Subcutaneous abdominal adipose tissue (tissue), 5 donors: ENCODE measurements at regions not wholly inside any gene's neighbourhood (a gene's known extent, or its start where the extent isn't known, plus 50 kb on each side); places are given as distances from the start of the nearest gene placed in this dataset.
"Not testable (repeated sequence)": the region's sequence is repeated elsewhere in the genome, so short reads cannot be mapped to it uniquely, and the experiment has no call there.

ENCODE experiments used
- H3K27ac ChIP-seq: one replicate; pipeline ENCODE4 v1.7.0; 2013; ENCODE audit warnings: low read depth, mild to moderate bottlenecking, inconsistent platforms, low read length, moderate library complexity
- H3K27me3 ChIP-seq, 5 donors: one replicate each; pipeline ENCODE4 v1.7.0; 2013; ENCODE audit warnings: low read length in 5 of 5, inconsistent platforms in 1 of 5; ENCODE audit not compliant: control insufficient read depth in 5 of 5, insufficient read depth in 4 of 5
- H3K36me3 ChIP-seq, 5 donors: one replicate each; pipeline ENCODE4 v1.7.0; 2013; ENCODE audit warnings: low read length in 5 of 5; ENCODE audit not compliant: control insufficient read depth in 5 of 5, insufficient read depth in 5 of 5
- H3K4me1 ChIP-seq, 5 donors: one replicate each; pipeline ENCODE4 v1.7.0; 2013; ENCODE audit warnings: low read length in 5 of 5, mild to moderate bottlenecking in 3 of 5, moderate library complexity in 1 of 5; ENCODE audit not compliant: control insufficient read depth in 5 of 5, insufficient read depth in 5 of 5
- H3K4me3 ChIP-seq, 5 donors: one replicate each; pipeline ENCODE4 v1.7.0; 2013; ENCODE audit warnings: low read length in 5 of 5, low read depth in 1 of 5
- H3K9ac ChIP-seq, 5 donors: one replicate each; pipeline ENCODE4 v1.7.0; 2013; ENCODE audit warnings: low read length in 5 of 5, mild to moderate bottlenecking in 4 of 5, moderate library complexity in 3 of 5
- H3K9me3 ChIP-seq, 5 donors: one replicate each; pipeline ENCODE4 v1.7.0; 2013; ENCODE audit warnings: low read length in 5 of 5; ENCODE audit not compliant: control insufficient read depth in 5 of 5
- donor health status: healthy.
- donor health status: healthy.
- donor health status: healthy.
- donor health status: healthy.
- donor health status: healthy.

DNA sequence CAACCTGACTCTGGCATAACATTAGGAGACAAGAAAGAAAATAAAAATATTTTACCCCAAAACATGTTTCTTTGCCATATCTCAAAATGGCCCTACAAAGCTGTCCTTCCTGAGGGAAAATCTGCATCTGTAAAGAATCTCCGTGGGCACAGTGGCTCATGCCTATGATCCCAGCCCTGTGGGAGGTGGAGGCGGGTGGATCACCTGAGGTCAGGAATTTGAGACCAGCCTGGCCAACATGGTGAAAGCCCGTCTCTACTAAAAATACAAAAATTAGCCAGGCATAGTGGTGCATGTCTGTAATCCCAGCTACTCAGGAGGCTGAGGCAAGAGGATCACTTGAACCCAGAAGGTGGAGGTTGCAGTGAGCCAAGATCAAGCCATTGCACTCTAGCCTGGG, 105.8 kb downstream of the FAM217A start:
- not testable (repeated sequence) for H3K4me1 ChIP-seq, H3K4me3 ChIP-seq, H3K9ac ChIP-seq, H3K9me3 ChIP-seq, H3K36me3 ChIP-seq, H3K27me3 ChIP-seq, H3K27ac ChIP-seq

DNA sequence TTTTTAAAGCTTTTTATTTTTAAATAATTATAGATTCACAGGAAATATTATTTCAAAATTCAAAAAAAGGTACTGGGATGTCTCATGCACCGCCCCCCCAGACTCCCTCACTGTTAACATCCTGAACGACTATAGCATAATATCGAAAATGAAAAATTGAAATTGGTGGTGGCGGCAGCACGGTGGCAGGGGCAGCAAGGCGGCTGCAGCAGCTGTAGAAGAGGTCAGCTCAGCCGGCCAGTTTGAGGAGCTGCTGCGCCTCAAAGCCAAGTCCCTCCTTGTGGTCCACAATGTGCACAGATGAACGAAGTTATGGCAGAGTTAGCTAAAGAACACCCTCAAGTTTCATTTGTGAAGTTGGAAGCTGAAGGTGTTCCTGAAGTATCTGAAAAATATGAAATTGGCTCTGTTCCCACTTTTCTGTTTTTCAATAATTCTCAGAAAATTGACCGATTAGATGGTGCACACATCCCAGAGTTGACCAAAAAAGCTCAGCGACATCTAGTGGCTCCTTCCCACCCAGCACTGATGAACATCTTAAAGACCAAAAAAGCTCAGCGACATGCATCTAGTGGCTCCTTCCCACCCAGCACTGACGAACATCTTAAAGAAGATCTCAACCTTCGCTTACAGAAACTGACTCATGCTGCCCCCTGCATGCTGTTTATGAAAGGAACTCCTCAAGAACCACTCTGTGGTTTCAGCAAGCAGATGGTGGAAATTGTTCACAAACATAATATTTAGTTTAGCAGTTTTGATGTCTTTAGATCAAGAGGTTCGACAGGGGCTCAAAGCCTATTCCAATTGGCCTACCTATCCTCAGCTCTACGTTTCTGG, 100.8 kb downstream of the FAM217A start:
- Histone ChIP-seq H3K27ac (no peak overlapping the region), H3K27me3 (no peaks in the 10 kb centered on the region), H3K4me3 (no peak overlapping the region), H3K9me3 (no peaks in the 10 kb centered on the region), H3K36me3 (peaks cover 0 to 3% (median 0%) of the 10 kb centered on the region in 5 donors), H3K4me1 (peaks cover 0 to 12% (median 3%) of the 10 kb centered on the region in 5 donors), H3K9ac (no peak overlapping the region)

DNA sequence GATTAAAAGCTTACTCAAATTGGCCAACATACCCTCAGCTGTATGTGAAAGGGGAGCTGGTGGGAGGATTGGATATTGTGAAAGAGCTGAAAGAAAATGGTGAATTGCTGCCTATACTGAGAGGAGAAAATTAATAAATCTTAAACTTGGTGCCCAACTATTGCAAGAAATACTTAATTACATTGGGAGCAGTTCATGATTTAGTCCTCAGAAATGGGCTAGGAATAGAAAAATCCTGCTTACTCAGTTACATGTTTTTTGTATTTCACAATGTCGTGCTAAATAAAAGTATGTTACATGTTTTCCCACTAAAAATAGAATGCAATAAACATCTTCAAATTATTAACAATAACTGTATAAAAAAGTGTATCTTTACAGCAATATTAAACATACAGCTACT, 100.0 kb downstream of the FAM217A start:
- H3K27ac ChIP-seq = not testable (repeated sequence)

DNA sequence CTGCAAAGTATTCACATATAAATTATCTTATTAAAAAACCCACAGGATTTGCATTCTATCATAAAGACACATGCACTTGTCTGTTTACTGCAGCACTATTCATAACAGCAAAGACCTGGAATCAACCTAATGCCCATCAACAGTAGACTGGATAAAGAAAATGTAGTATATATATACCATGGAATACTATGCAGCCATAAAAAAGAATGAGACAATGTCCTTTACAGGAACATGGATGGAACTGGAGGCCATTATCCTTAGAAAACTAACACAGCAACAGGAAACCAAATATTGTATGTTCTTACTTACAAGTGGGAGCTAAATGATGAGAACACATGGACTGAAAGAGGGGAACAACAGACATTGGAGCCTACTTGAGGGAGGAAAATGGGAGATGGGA, 97.0 kb downstream of the FAM217A start:
- peaks cover 0 to 15% (median 9%) of the 10 kb centered on the region in 5 donors for H3K4me1 ChIP-seq
- no peak overlapping the region for H3K9ac ChIP-seq
- peaks cover 0 to 3% (median 0%) of the 10 kb centered on the region in 5 donors for H3K36me3 ChIP-seq
- no peak overlapping the region for H3K27ac ChIP-seq
- H3K9me3 ChIP-seq = no peaks in the 10 kb centered on the region
- no peak overlapping the region for H3K4me3 ChIP-seq
- no peaks in the 10 kb centered on the region for H3K27me3 ChIP-seq

More for the DNA sequence above, 100.0 kb downstream of the FAM217A start:
- not testable (repeated sequence) for H3K36me3 ChIP-seq, H3K27me3 ChIP-seq, H3K9ac ChIP-seq, H3K4me3 ChIP-seq, H3K9me3 ChIP-seq
- H3K4me1 ChIP-seq = peaks cover 0 to 12% (median 3%) of the 10 kb centered on the region in 5 donors

DNA sequence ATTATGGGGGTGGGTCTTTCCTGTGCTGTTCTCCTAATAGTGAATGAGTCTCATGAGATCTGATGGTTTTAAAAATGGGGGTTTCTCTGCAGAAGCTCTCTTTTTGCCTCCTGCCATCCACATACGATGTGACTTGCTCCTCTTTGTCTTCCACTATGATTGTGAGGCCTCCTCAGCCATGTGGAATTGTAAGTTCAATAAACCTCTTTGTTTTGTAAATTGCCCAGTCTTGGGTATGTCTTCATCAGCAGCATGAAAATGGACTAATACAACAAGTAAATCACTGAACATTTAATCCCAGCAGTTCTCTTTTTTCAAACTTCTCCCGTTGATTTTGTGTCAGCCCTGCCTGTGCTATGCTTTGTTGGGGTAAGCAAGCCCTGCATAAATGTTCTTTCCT, 95.2 kb downstream of the FAM217A start:
- no peak overlapping the region for H3K27ac ChIP-seq

DNA sequence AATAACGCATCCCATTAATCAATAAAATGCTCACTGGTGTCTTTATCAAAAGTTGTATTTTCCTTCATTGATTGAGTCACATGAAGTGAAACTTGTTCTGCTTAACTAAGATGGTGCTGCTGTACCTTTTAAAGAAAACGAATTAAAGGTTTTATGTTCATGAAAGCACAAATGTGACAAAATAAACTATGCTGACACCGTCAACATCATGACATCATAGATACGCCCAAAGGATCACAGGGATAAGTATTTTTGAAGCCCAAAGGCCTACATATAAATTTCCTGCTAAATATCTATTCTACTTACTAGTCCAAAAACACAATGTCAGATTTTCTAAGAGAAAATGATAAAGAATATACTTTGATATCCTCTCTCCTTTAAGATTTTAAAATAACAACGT, 94.4 kb downstream of the FAM217A start:
- no peak overlapping the region for H3K27ac ChIP-seq
- H3K4me3 ChIP-seq = no peak overlapping the region
- no peaks in the 10 kb centered on the region for H3K27me3 ChIP-seq
- peaks cover 0 to 7% (median 0%) of the 10 kb centered on the region in 5 donors for H3K36me3 ChIP-seq
- no peaks in the 10 kb centered on the region for H3K9me3 ChIP-seq
- no peak overlapping the region for H3K9ac ChIP-seq
- peaks cover 0 to 16% (median 9%) of the 10 kb centered on the region in 5 donors for H3K4me1 ChIP-seq

More for the DNA sequence above, 95.2 kb downstream of the FAM217A start:
- no peak overlapping the region for H3K4me3 ChIP-seq
- H3K4me1 ChIP-seq = peaks cover 0 to 14% (median 9%) of the 10 kb centered on the region in 5 donors
- H3K27me3 ChIP-seq = no peaks in the 10 kb centered on the region
- no peak overlapping the region for H3K9ac ChIP-seq
- peaks cover 0 to 7% (median 0%) of the 10 kb centered on the region in 5 donors for H3K36me3 ChIP-seq
- no peaks in the 10 kb centered on the region for H3K9me3 ChIP-seq

DNA sequence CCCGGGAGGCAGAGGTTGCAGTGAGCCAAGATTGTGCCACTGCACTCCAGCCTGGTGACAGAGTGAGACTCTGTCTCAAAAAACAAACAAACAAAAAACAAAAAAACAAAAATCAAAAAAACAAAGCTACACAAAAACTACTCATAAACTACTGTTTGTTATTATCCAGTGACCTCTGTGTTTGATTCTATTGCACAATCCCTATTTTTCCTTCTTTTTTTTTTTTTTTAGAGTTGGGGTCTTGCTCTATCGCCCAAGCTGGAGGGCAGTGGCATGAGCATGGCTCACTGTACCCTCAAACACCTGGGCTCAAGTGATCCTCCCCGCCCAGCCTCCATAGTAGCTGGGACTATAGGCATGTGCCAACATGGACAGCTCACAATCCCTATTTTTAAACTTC, 92.7 kb downstream of the FAM217A start:
- Histone ChIP-seq H3K4me1 (peaks cover 0 to 26% (median 18%) of the 10 kb centered on the region in 5 donors), H3K9ac (no peak overlapping the region)

DNA sequence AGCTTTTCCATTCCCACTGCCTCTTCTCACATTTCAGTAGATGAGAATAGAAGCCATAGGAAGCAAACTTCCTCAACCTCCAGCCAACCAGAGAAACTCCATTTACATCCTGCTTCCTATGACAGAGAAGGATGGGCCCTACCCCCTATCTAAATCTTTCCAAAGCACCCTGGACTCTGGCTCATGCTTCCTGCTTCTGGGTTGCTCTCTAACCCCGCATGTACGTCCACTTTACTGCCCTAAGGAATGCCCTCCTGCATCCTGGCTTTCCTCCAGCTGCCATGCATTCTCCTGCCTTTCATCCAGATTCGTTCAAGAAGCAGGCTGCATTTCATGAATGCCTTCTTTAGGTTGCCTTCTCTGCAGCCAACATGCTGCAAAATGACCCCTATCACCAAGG, 91.9 kb downstream of the FAM217A start:
- no peaks in the 10 kb centered on the region for H3K27me3 ChIP-seq
- H3K27ac ChIP-seq = no peak overlapping the region
- peaks cover 0 to 4% (median 0%) of the 10 kb centered on the region in 5 donors for H3K36me3 ChIP-seq
- H3K4me1 ChIP-seq = peaks cover 0 to 27% (median 18%) of the 10 kb centered on the region in 5 donors
- H3K9me3 ChIP-seq = no peaks in the 10 kb centered on the region
- no peak overlapping the region for H3K9ac ChIP-seq
- H3K4me3 ChIP-seq = no peak overlapping the region

More for the DNA sequence above, 92.7 kb downstream of the FAM217A start:
- no peak overlapping the region for H3K4me3 ChIP-seq
- no peaks in the 10 kb centered on the region for H3K9me3 ChIP-seq
- no peak overlapping the region for H3K27ac ChIP-seq
- peaks cover 0 to 7% (median 0%) of the 10 kb centered on the region in 5 donors for H3K36me3 ChIP-seq
- no peaks in the 10 kb centered on the region for H3K27me3 ChIP-seq

DNA sequence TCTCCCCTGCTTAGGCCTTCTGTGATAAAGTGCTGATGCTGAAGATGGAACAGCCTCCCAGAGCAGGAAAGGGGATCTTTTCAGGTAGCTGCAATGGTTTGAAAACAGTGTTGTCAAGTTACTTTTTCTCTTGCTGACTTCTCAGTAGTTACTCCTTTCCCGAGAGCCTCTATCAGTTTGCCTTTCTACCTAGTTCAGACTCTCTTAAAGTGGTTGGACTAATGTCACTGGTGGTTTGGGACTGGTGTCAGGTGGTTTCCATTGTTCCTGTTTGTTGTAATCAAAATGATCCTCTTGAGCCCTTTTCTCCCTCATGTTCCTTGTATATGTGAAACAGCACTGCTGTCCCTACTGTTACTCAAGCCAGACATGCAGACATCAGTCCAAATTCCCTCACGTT, 91.4 kb downstream of the FAM217A start:
- Histone ChIP-seq H3K9ac (no peak overlapping the region), H3K27me3 (no peaks in the 10 kb centered on the region), H3K27ac (no peak overlapping the region), H3K4me3 (no peak overlapping the region), H3K4me1 (peaks cover 0 to 27% (median 18%) of the 10 kb centered on the region in 5 donors), H3K36me3 (peaks cover 0 to 4% (median 0%) of the 10 kb centered on the region in 5 donors), H3K9me3 (no peaks in the 10 kb centered on the region)

DNA sequence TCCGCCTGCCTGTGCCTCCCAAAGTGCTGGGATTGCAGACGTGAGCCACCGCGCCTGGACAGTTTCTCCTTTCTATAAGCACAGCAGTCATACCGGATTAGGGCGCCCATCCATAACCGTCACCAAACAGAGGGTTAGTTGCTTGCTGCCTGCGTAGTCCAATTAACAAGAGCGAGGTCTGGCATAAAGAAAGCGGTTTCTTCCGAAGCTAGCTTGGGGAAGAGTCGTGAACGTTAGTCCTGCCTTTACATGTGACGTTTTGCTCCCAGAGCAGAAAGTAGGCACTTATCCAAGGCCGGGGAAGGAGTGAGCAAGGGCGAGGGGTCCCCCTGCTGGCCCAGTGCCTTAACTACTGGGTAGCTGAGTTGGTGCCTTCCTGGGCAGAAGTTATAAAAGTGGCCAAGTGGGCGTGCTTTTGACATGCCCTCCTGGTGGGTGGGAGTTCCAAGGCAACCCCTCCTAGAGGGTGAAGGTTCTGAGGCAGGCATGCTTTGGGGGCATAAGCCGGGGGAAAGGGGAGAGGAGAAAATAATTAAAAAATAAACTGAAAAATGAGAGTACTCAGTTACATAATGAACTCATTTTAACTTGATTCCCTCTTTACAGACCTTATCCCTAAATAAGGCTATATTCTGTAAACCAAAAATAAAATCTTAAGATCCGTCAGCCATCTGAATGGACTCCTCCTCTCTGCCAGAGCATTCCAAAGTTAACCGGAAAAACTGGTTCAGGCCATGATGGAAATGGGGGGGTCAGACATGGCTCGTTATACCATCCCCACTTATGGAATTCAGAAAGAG, 88.0 kb downstream of the FAM217A start:
- no peaks in the 10 kb centered on the region for H3K27me3 ChIP-seq
- peaks cover 0 to 4% (median 0%) of the 10 kb centered on the region in 5 donors for H3K36me3 ChIP-seq
- peak overlapping the region; percentile 63 to 92 (median 69) for H3K4me3 ChIP-seq
- no peaks in the 10 kb centered on the region for H3K9me3 ChIP-seq
- H3K4me1 ChIP-seq = peaks cover 0 to 27% (median 18%) of the 10 kb centered on the region in 5 donors
- H3K27ac ChIP-seq = peak overlapping the region; percentile 47
- H3K9ac ChIP-seq = peak overlapping the region; percentile 1 to 83 (median 68)
